SK-N-MC (cell line): ENCODE measurements at regions not wholly inside any gene's neighbourhood (a gene's known extent, or its start where the extent isn't known, plus 50 kb on each side); places are given as distances from the start of the nearest gene placed in this dataset.

ENCODE experiments used
- EZH2 ChIP-seq: fragments of 200-600 bp; sonication (generic); IDR thresholded peaks from one replicate; pipeline ENCODE4 v1.6.1; 2017; ENCODE audit warnings: antibody characterized with exemption
- FOXP2 ChIP-seq: optimal IDR thresholded peaks from 2 replicates; pipeline ENCODE3; 2011; ENCODE audit warnings: mild to moderate bottlenecking, moderate library complexity; ENCODE audit not compliant: insufficient read depth; ENCODE audit errors: extremely low read length, control extremely low read depth
- POLR2AphosphoS5 ChIP-seq: IDR thresholded peaks from 2 replicates; pipeline ENCODE4 v1.6.1; 2012; ENCODE audit warnings: mild to moderate bottlenecking, low read depth, low read length, borderline replicate concordance

DNA sequence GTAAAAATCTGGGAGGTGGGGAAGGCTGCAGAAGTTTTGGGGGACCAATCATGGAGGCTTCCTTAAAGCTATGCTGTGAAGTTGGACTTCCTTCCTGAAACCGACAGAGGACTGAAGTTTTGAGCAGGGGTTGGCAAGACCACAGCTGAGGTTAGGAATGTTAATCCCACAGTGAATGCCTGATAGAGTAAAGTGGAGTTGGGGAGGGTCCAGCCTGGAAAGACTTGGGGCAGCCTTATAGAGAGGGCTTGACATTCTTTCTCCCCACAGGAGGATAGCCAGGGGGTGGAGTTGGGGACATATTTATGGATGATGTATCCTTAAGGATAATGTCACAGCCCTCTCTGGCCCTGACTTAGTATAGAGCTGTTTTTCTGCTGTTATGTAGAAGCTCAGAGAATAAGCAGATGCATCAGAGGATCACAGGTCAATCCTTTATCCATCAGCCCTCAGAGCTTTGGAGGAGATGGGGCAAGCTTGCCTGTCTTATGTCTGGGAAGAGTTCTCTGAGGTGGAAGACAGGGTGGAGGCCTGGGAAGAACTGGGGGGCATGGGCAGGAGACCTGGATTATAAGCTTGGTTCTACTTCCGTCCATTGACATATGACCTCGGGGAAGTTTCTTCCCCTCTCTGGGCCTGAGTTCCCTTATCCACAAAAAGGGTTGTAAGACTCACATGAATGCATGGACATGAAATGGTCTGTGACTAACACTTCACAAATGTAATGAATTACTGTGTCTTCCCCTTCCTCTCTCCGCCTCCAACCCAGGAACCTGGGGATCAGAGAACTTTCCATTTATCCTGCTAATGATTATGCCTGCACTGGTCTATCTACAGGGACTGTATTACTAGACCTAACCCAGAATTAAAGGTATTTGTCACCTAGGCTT is 317.8 kb downstream of the MIAT start:
- no peak for TF ChIP-seq POLR2AphosphoS5
- no peak for TF ChIP-seq EZH2
- TF ChIP-seq FOXP2, result no peak
